Pancreas (tissue), 10 donors: ENCODE measurements at regions not wholly inside any gene's neighbourhood (a gene's known extent, or its start where the extent isn't known, plus 50 kb on each side); places are given as distances from the start of the nearest gene placed in this dataset.

Source experiments
- ATAC-seq, 4 donors: fragments of 200-7000 bp; cut with Tn5 transposase; one replicate each; pipeline versions ENCODE4 v1.8.0 to v1.9.1; 2020; ENCODE audit warnings: mild to moderate bottlenecking in 4 of 4, moderate library complexity in 4 of 4
- DNase-seq, 6 donors: peaks; one replicate each; pipeline ENCODE4 v3.0.0-alpha.2; 2020
- FAIRE-seq: peaks from 2 replicates; lab custom pipeline; 2012; peaks lifted over from hg19 to GRCh38; lab: Jason Lieb, UNC
- H3K27ac ChIP-seq, 4 donors: fragments of 200-600 bp; sonication (generic); 1 replicate in 3 of 4; 2 replicates in 1 of 4; pipeline versions ENCODE4 v1.5.0 to v1.8.0; 2020
- H3K27me3 ChIP-seq, 4 donors: fragments of 200-600 bp; one replicate each; pipeline ENCODE4 v1.8.0; 2021
- H3K36me3 ChIP-seq, 3 donors: fragments of 200-600 bp; sonication (generic) in 1 of 3; one replicate each; pipeline versions ENCODE4 v1.5.0 to v1.8.0; 2020 to 2021
- H3K4me1 ChIP-seq, 3 donors: fragments of 200-600 bp; one replicate each; pipeline ENCODE4 v1.8.0; 2021
- H3K4me3 ChIP-seq, 4 donors: fragments of 200-600 bp; sonication (generic) in 2 of 4; one replicate each; pipeline versions ENCODE4 v1.5.0 to v1.8.0; 2020 to 2021
- H3K9me3 ChIP-seq, 4 donors: fragments of 200-600 bp; one replicate each; pipeline ENCODE4 v1.8.0; 2021
- CTCF ChIP-seq, 4 donors: fragments of 200-600 bp; sonication (generic) in 3 of 4; IDR thresholded peaks; one replicate each; pipeline versions ENCODE4 v1.5.0 to v1.8.0; 2021; ENCODE audit warnings: antibody characterized with exemption in 4 of 4
- WGBS, 2 donors: extraction: QIAGEN DNeasy Blood & Tissue Kit; methylation state at CpG; one replicate each; pipeline ENCODE4 v1.1.7; 2013; 5-methylcytosine and 5-hydroxymethylcytosine counted together
- intact Hi-C, 3 donors: fragments of 100-400 bp; cut with DNase I; formaldehyde crosslinking; loops; one replicate each; pipeline versions ENCODE4 v1.11.1 to v1.14.2; 2022
- donor health status: healthy with polysubstance abuse.
- donor health status: DM: no; HTN: no; CAD: no; lungs with moderate emphysema.
- donor health status: DM: no; HTN: no; CAD: no.
- donor health status: control.
- donor health status: control.
- donor health status: Bipolar disorder and iron deficiency.
- donor health status: DM: yes; HTN: yes; CAD: no.
- donor health status: DM: no; HTN: no; CAD: no.
- donor health status: DM: no; HTN: no; CAD: no.
- donor health status: DM: yes; HTN: yes; CAD: no.

DNA sequence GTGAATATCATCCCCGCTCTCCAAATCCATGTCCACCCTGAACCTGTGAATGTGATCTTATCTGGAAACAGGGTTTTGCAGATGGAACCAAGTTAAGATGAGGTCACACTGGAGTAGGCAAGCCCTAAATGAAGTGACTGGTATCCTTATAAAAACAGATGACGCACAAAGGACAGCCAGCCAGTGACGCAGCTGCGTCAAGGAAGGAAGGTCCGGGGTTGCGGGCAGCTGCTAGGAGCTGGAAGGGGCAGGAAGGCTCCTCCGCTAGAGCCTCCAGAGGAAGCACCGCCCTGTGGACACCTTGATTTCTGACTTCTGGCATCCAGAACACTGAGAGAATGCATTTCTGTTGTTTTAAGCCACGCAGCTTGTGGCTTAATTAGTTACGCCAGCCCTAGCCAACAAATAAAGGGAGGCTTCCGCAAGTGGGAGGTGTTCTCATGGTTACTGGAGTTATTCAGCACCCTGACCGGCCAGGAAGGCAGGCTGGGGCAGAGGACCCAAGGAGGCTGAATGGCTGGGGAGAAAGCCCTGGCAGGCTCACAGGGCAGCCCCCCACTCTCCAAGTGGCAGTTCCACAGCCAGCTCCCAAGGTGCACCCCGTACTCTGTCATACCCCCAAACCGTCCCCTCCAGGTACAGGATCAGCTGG, 127.6 kb upstream of the NCOR2 start:
- no peak for DNase-seq
- Histone ChIP-seq H3K4me3 (no peak overlapping the region), H3K9me3 (no peaks in the 10 kb centered on the region), H3K27ac (no peak overlapping the region), H3K4me1 (peaks cover 0 to 3% (median 0%) of the 10 kb centered on the region in 3 donors), H3K36me3 (no peaks in the 10 kb centered on the region), H3K27me3 (no peaks in the 10 kb centered on the region)
- intact Hi-C loops = no loop called here
- no peak for TF ChIP-seq CTCF (IDR thresholded peaks at IDR 0.05)
- no peak for FAIRE-seq
- ATAC-seq = no peak
- WGBS, 2 donors = 75 to 82% methylated on average over 14 of the region's 14 CpGs

DNA sequence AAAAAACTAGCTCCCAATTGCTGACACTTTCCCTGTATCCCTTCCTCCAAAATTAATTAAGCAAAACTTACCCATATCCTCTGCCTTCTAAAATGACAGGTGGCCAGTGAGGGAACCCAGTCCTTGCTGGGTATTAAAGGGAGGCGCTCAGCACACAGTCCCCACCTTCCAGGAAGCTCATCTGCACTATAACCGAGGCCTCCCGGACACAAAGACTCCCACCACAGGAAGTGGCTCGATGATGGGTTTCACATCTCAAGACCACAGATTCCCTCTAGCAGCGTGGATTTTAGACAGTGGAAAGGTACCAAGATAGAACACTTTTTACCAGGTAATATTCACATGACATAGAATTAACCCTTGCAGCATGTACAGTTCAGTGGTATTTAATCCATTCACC, 126.8 kb upstream of the NCOR2 start:
- no peak for ATAC-seq
- WGBS, 2 donors = 68 to 80% methylated on average over 5 of the region's 5 CpGs
- Histone ChIP-seq H3K4me1 (peaks cover 0 to 3% (median 0%) of the 10 kb centered on the region in 3 donors), H3K27ac (no peak overlapping the region), H3K4me3 (no peak overlapping the region), H3K9me3 (no peaks in the 10 kb centered on the region), H3K36me3 (no peaks in the 10 kb centered on the region), H3K27me3 (no peaks in the 10 kb centered on the region)
- TF ChIP-seq CTCF (IDR thresholded peaks at IDR 0.05) = no peak
- intact Hi-C loops = no loop called here
- FAIRE-seq = no peak
- no peak for DNase-seq

DNA sequence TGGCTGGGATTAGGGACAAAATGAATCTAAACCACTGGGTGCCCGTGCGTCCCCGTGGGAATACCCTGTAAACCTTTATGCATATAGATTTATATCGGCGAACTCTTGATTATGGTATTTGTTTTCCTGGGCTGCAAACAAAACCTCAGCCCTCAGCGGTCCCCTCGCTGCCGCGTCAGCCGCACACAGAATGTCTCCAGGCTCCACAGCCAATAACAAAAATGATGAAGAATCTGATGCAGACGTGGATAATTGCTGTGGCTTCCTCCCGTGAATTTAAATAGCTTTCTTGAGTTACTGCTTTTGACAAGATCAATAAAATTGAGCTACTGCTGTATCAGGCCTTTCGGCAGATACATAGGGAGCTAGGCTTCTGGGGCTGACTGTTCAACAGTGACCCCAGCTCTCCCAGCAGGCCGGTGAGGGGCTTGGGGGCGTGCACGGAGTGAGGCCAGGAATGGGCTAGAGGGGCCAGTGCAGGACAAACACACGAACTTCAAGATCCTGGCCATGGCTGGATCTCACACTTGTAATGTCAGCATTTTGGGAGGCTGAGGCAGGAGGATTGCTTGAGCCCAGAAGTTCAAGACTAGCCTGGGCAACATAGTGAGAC, 125.8 kb upstream of the NCOR2 start:
- Histone ChIP-seq H3K27me3 (no peaks in the 10 kb centered on the region), H3K36me3 (no peaks in the 10 kb centered on the region), H3K4me3 (no peak overlapping the region), H3K27ac (no peak overlapping the region), H3K9me3 (no peaks in the 10 kb centered on the region), H3K4me1 (no peaks in the 10 kb centered on the region)
- TF ChIP-seq CTCF (IDR thresholded peaks at IDR 0.05) = no peak
- intact Hi-C loops = no loop called here
- DNase-seq (no peak), ATAC-seq (no peak), FAIRE-seq (no peak)
- WGBS, 2 donors = 51 to 58% methylated on average over 17 of the region's 17 CpGs

DNA sequence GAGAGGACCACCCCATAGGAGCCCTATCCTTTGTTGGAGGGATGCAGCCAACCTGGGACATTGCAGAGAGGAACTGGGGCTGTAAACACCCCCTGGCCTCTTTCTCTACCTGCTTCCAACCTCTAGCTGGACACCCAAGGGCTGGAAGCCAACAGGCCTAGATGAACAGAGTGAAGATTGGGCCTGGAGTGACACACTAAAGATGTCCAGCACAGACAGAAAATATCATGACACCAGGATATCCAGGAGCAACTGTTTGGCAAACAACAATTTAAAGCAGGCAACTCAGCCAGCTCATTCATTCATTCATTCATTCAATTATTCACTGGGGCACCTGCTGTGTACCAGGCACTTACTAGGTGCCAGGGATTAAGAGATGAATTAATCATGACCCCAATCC, 125.0 kb upstream of the NCOR2 start:
- DNase-seq = no peak
- H3K36me3 ChIP-seq = no peaks in the 10 kb centered on the region
- TF ChIP-seq CTCF (IDR thresholded peaks at IDR 0.05) = no peak
- H3K4me1 ChIP-seq = no peaks in the 10 kb centered on the region
- no peak for FAIRE-seq
- H3K27ac ChIP-seq = no peak overlapping the region
- H3K9me3 ChIP-seq = no peaks in the 10 kb centered on the region
- H3K4me3 ChIP-seq = no peak overlapping the region
- intact Hi-C loops = no loop called here
- no peak for ATAC-seq
- no peaks in the 10 kb centered on the region for H3K27me3 ChIP-seq

GRCh38 chr12:124691429-124691828, 124.0 kb upstream of the NCOR2 start:
- no peak for TF ChIP-seq CTCF (IDR thresholded peaks at IDR 0.05)
- no peak for ATAC-seq
- Histone ChIP-seq H3K9me3 (no peaks in the 10 kb centered on the region), H3K4me1 (no peaks in the 10 kb centered on the region), H3K36me3 (no peaks in the 10 kb centered on the region), H3K27me3 (no peaks in the 10 kb centered on the region), H3K27ac (no peak overlapping the region), H3K4me3 (no peak overlapping the region)
- 96% methylated on average over 1 of the region's 1 CpG for WGBS, 2 donors
- intact Hi-C loops = no loop called here
- no peak for DNase-seq
- FAIRE-seq = no peak
